GM19467 (cell line): ENCODE measurements at regions not wholly inside any gene's neighbourhood (a gene's known extent, or its start where the extent isn't known, plus 50 kb on each side); places are given as distances from the start of the nearest gene placed in this dataset.
"Not testable (repeated sequence)": the region's sequence is repeated elsewhere in the genome, so short reads cannot be mapped to it uniquely, and the experiment has no call there.

ENCODE experiments used
- ATAC-seq: cut with Tn5 transposase; IDR thresholded peaks from one replicate; pipeline ENCODE4 v1.9.1; 2021; ENCODE audit warnings: mild to moderate bottlenecking, moderate library complexity; ENCODE audit not compliant: unreplicated experiment

DNA sequence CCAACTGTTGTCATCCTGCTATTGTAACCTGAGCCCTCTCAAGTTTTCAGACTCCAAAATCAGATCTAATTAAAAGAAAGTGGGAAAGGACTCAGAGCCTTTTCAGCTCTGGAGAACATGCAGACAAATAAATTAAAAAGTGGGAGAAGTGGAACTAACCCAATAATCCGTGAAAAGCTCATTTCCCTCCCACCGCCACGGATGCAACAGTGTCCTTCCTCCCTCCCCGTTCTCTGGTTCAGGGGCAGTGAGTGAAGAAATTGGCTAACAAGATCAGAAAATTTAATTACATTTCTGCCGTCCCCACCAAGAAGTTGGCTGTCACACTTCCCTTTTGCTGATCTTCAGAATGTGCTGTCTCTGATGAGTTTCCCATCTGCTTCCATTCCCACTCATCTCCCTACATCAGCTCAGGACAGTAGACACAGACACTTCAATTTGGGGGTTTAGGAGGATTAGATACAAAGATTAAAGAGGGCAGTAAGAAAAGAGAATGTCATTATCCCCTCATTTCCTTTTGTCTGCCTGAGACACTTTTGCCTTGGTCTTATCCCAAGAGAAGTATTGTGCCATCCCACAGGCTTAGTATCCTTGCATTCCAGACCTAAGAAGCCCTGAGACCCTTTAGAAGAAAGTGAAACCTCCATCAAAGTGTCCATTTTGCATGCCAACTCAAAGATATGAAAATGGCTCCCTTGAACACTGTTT, 335.7 kb upstream of the PPP2R3A start:
- no peak for ATAC-seq

DNA sequence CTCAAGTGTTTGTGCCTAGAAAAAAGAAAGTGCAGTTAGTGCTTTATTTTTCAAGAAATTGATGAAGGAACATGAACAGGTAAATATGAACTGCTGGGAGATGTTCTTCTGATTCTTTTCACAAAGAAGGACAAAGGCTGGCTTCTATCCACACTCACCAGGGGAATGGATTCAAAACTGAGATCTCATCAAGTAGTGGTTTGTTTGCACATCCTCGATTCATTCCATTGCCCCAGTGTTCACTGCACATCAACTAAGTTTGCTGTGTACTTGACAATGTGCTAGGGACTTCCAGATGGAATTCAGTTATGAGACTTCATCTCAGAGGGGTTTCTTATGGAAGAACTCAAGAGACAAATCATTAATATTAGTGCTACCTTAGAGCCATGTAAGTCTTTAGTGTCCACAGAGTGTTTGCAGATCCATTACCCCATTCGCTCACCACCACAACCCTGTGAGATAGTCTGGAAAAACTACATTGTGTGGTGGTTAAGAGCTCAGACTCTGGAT, 332.9 kb upstream of the PPP2R3A start:
- no peak for ATAC-seq

DNA sequence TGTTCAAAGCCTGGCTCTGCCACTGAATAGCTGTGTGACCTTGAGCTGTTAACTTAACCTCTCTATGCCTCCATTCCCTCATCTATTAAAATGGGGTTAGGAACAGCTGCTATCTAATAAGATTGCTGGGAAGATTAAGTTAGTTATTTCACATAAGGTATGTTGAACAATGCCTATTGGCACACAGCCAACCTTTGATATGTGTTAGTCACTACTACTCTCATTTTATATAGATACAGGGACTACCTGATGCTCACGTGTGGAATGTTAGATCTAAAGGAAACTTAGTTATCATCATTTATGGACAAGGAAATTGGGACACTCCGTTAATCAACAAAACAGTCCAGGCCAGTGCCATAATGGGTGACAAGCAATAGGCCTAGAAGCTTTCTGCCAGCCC, 332.4 kb upstream of the PPP2R3A start:
- ATAC-seq = no peak

DNA sequence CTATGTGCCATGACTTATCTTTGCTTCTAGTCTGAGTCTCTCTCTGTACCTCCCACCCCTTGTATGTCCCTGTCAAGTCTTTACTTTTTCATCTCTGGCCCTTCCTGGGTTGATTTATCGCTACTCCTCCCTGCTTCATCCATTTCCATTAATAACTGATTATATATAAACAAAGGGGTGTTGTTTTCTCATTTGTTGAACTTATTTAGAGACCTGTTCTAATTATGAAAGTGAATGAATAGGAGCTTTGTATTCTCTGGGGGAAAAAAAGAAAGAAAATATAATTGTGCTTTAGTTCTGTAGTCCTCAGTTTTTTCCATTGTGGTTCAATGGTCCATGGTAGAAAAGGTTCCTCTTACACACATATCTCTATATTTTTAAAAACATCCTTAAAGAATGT, 328.9 kb upstream of the PPP2R3A start:
- no peak for ATAC-seq

DNA sequence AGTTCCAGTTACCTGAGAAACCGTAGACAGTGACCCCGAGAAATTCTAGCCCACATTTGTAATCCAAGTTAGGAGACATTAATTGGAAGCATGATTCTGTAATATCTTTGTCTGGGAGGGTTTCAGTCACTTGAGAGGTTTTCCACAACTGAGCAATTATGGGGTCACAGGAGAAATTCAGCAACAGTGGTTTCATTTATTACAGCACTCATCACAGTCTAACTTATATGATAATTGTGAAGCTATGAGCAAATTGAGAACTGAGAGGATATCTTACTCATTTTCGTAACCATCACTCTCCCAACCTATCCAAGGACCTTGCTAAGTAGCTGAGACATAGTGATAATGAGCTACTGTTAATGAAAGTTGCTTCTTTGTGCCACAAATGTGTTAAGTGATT, 328.5 kb upstream of the PPP2R3A start:
- no peak for ATAC-seq

DNA sequence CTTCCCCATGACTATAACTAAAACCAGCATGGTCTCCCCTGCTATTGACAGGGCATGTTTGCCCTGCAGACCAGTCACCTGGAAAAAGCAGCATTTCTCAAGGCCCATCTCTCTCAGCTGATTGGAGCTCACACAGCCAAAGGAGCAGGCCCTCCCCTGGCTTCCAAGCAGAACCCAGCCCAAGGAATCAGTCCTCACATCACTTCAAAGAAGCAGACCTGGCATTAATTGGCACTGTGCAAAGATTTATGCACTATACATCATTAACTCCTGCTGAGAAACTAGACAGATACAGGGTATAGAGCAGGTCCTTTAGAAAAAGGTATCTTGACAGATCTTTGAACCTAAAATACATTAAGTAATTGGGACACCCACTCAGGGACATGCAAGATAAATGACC, 323.8 kb upstream of the PPP2R3A start:
- no peak for ATAC-seq

DNA sequence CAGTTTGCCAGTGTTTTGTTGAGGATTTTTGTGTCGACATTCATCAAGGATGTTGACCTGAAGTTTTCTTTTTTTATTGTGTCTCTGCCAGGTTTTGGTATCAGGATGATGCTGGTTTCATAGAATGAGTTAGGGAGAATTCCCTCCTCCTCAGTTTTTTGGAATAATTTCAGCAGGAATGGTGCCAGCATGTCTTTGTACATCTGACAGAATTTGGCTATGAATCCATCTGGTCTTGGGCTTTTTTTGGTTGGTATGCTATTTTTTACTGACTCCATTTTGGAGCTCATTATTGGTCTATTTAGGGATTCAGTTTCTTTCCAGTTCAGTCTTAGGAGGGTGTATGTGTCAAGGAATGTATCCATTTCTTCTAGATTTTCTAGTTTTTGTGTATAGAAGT, 320.0 kb upstream of the PPP2R3A start:
- no peak for ATAC-seq

DNA sequence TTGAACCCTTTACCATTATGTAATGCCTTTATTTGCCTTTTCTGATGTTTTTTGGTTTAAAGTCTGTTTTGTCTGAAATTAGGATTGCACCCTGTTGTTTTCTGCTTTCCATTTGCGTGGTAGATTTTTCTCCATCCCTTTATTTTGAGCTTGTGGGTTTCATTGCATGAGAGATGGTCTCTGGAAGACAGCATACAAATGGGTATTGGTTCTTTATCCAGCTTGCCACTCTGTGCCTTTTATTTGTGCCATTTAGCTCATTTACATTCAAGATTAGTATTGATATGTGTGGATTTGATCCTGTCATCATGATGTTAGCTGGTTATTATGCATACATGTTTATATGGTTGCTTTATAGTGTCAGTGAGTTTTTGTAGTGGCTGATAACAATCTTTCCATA, 318.7 kb upstream of the PPP2R3A start:
- ATAC-seq = no peak

DNA sequence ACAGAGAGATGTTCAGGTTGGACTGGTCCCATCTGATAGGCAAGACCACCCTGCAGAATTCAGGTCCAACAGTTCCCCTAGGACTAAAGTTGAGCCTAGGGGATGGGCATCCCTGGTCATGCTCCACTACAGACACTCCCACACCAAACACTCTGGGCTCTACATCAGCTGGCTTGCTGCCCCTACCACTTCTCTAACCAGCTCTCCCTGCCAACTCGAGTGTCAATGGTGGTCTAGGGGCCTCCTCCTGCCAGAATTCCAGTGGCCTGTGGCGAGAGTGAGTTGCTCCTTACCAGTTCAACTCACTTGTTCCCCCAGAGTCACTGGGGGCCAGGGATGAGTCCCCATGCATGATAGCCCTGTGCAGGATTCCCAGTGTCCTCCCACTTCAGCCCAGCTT, 316.2 kb upstream of the PPP2R3A start:
- ATAC-seq = no peak

DNA sequence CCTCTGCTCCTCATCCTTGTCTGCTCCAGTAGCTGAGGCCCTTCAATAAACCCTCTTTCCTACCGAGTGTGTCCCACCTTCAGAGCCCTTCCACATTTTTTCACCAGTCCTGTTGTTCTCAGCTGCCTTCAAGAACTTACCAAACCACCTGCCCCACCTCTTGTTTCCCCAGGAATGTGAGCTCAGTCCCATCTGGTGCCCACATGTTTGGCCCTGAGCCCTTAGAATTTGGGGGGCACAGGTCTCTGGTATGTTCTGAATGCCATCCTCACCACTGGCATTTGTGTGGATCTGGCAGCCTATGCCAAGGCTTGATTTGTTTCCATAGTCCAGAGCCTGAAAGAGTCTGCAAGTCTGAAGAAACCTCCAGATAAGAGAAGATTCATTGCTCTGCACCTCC, 315.2 kb upstream of the PPP2R3A start:
- ATAC-seq = no peak

DNA sequence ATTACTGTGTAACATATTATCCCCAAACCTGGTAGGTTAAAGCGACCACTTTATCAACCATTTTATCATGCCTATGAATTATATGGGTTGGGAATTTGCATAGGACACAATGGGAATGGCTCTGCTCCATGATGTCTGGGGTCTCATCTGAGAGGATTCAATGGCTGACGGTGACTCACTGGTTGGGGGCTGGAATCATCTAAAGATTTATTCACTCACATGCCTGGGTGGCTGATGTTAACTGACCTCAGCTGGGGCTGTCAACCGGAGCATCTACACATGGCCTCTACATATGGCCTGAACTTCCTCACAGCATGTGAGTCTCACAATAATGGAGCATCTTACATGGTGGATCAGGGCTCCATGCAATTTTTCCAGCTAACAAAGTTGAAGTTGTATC, 313.1 kb upstream of the PPP2R3A start:
- no peak for ATAC-seq

DNA sequence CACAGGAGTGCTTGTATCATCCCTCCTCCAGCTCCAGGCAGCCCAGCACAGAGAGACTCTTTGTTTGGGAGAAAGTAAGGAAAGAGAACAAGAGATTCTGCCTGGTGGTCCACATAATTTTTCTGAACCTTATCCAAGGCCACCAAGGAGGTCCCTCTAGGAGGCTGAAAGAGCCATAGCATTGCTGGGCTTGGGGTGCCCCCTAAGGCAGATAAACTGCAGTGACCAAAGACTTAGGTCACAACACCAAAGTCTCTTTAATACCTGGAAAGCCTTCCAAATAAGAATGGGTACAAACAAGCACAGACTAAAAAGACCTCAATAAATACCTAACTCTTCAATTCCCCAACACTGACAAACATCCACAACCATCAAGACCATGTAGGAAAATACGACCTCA, 310.2 kb upstream of the PPP2R3A start:
- ATAC-seq = no peak

DNA sequence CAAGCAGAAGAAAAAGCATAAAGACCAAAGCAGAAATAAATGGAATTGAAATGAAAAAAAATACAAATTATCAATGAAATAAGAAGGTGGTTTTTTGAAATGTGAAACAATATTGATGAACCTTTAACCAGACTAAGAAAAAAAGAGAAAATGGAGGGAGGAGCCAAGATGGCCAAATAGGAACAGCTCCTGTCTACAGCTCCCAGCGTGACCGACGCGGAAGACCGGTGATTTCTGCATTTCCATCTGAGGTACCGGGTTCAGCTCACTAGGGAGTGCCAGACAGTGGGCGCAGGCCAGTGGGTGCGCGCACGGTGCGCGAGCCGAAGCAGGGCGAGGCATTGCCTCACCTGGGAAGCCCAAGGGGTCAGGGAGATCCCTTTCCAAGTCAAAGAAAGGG, 307.1 kb upstream of the PPP2R3A start:
- not testable (repeated sequence) for ATAC-seq

DNA sequence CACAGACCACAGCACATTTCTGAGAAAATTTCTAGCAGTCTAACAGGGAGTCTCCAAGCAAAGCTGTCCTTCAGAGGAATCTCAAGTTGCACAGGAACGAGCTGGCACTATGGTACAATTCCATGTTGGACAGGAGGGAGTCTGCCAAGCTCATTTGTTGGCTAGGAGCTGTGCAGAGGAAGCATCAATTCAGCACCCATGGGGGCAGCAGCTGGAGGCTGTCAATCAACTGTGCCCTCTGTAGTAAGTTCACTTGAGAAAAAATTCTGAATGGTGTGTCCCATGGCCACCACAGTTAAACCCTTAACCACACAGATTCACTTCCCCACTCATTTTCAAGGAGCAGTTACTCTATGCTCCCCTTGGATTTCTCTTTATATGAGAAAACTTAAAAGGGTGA, 298.5 kb upstream of the PPP2R3A start:
- no peak for ATAC-seq

DNA sequence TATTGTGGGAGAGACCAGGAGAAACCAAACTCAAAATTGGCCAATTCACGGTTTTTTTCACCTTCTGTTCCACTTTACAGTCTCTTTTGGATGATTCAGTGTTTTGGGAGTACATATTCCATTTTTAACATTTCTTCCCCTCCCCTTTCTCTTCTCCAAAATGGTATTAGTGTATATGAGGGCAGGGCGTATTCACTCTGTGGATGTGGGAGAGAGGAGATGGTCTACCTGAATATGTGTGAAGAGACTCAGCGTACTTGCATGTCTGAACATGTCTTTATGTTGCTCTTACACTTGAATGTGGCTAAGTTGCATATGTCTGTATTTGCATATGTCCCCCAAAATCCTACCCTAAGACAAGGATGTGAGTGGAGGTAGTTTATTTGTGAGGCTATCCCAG, 291.0 kb upstream of the PPP2R3A start:
- no peak for ATAC-seq

DNA sequence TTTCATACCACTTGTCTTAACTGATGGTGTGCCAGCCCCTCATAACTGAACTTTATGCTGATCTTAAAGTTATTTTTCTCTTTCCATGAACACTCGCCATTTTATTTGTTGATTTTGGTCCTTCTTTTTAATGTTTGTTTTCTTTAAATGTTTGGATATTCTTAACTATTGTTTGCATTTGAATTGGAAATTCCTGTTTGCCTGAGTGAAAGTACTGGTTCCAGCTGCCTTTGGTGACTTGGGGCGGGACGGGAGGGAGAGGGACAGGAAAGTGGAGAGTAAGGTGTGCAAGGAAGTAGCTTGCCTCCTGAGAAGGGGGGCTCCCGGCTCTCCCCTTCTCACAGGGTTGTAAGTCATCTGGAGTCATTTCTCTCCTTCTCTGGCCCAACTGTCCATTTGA, 287.1 kb upstream of the PPP2R3A start:
- no peak for ATAC-seq

DNA sequence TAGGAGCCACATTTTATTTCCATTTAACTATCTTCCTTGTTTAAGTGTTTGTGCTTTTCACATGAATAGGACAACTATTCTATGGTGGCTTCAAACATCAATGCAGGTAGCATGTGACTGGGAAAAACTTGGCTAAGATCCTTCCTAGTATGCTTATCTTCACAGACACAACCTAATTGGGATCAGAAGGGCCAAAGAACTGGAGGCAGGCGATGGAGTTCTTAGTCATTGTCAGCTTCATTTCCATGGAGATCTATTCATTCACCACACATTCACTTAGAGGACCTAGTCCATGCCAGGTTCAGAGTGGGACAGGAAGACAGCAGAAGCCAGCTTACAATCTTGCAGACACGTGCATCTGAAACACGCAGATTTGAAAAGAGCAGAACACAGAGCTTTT, 277.5 kb upstream of the PPP2R3A start:
- no peak for ATAC-seq

DNA sequence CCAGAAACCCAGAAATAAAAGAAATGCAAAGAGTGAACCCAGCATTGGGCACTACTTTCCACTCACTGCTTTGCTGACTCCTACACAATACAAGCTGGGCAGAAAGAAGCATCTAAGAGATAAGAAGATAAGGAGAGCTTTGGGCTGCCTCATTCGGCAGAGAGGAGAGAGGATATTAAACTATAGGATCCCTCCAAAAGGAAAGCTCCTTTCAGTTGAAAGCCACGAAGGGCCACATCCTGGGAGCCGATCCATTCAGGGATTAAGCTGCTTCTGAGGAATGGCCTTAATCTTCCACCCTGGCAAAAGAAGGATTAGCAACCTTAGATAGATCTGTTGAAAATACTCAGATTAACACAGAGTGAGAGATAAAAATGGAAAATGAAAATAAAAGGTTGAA, 274.9 kb upstream of the PPP2R3A start:
- no peak for ATAC-seq

DNA sequence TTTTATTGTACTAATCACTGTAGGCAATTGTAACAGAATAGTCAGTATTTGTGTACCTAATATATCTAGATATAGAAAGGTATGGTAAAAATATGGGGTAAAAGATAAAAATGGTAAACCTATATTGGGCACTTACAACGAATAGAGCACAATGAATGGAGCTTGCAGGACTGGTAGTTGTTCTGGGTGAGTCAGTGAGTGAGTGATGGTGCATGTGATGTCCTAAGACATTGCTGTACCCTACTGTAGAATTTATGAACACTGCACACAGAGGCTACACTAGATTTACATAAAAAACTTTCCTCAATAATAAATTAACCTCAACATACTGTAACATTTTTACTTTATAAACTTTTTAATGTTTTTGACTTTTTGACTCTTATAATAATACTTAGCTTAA, 274.3 kb upstream of the PPP2R3A start:
- no peak for ATAC-seq

DNA sequence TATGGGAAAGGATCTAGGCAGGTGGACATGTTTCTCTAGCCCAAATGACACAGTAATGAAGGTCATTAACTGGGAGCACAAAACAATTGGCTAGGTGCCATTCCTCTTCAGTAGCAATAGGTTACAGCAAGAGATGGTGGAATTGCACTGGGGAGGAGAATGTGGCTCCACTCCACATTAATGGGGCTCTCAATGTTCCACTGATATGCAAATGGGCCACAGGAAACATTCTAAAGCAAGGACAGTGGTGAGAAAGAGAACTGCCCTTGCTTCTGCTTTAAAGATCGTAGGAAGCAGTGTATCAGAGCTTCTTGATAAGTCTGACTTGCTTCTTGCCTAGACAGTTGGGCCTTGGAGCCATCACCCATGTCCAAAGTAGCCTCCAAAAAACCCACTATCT, 271.4 kb upstream of the PPP2R3A start:
- no peak for ATAC-seq

DNA sequence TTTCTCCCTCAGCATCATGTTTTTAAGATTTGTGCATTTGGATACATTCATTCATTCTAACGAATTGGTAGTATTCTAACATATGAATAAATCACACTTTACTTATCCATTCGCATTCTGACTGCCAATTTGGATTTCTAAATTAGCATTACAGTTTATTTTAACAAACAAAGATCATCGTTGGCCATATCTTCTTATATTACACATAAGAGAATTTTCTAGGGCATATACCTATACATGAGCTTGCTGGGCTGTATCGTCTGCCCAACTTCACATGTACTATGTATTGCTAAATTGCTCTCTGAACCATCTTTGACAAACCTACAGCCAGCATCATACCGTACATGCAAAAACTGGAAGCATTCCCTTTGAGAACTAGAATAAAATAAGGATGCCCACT, 265.8 kb upstream of the PPP2R3A start:
- no peak for ATAC-seq

DNA sequence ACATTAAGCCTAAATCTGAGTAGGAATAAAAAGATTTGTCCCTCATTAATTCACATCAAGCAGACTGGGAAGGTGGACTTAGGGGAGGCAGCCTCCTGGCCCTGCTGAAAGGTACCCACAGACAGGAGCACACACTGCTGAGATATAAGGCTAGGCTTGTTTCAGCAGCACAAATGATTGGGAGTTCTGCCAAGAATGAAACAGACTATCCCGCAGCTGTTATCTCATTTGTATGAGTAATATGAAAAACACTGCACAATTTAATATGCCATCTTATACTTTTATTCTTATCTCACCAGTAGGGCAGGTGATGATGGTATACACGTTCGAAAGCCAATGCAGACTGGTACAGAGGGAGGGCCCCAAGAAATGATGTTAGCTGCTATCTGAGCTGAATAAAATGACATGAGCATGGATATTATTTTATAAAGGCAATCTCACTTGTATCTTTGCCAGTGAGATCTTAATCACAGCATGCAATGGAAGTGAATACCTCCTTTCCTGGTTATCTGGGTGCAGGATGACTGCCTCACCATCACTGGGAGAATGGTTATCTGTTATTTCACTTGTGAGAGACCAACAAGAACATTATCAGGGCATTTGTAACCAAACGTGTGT, 258.7 kb upstream of the PPP2R3A start:
- ATAC-seq = no peak

DNA sequence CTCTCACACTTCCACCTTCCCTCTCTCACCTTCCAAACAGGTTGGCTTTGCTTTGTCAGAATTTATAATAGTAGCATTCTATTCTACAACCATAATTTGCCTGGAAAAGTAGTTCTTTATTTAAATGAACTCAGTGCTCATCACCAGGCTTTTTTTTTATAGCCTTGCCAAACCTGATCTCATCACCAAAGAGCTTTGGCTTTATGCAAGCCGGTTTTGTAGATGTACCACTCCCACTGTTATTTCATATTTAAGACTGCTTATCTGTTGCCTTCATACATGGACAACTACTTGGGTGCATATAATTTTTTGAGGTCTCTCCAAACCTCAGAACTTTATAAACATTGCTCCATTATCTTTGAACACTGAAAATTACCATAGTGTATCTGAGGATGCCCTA, 246.1 kb upstream of the PPP2R3A start:
- no peak for ATAC-seq
